Activated T-helper 17 cell treated with anti-CD3 and anti-CD28 coated beads, Interleukin-2, amount 50 U/mL, for 72 hours (primary cell): ENCODE measurements at regions not wholly inside any gene's neighbourhood (a gene's known extent, or its start where the extent isn't known, plus 50 kb on each side); places are given as distances from the start of the nearest gene placed in this dataset.

ENCODE experiments used
- ATAC-seq: fragments of 150-1000 bp; cut with Tn5 transposase; replicated peaks from 2 replicates; pipeline ENCODE4 v1.10.0; 2021; ENCODE audit warnings: mild to moderate bottlenecking, moderate library complexity
- H3K27ac Mint-ChIP-seq: one replicate; pipeline ENCODE4 v1.8.0; 2022; ENCODE audit warnings: mixed read lengths
- H3K27me3 Mint-ChIP-seq: one replicate; pipeline ENCODE4 v1.8.0; 2022; ENCODE audit warnings: mixed read lengths
- H3K36me3 Mint-ChIP-seq: one replicate; pipeline ENCODE4 v1.8.0; 2022; ENCODE audit warnings: low read depth, mild to moderate bottlenecking, mixed read lengths
- H3K4me1 Mint-ChIP-seq: one replicate; pipeline ENCODE4 v1.8.0; 2022; ENCODE audit warnings: mixed read lengths
- H3K4me3 Mint-ChIP-seq: one replicate; pipeline ENCODE4 v1.8.0; 2022; ENCODE audit warnings: mild to moderate bottlenecking, mixed read lengths
- H3K9me3 Mint-ChIP-seq: one replicate; pipeline ENCODE4 v1.8.0; 2022; ENCODE audit warnings: mixed read lengths

DNA sequence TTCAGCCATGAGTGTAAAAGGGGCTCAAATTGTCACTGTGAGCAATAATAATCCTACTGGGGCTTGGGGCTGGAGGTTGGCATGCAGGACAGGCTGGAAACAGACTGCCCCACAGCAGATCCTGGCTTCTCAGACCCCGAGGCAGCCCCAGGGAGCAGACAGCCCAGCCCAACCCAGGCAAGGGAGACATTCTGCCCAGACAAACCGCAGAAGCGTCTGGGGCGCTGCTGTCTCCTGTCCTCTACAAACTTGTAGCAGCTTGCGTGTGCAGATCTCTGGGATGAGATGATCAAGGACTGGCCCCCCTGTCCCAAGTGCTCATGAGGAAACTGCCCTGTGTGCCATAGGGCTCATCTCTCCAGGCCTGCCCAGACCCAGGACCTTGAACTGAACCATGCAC lies 84.6 kb downstream of the MAFB start:
- H3K4me1 Mint-ChIP-seq: no peaks in the 10 kb centered on the region
- no peaks in the 10 kb centered on the region for H3K36me3 Mint-ChIP-seq
- no peak overlapping the region for H3K4me3 Mint-ChIP-seq
- H3K27ac Mint-ChIP-seq: no peak overlapping the region
- H3K9me3 Mint-ChIP-seq: peaks cover 3% of the 10 kb centered on the region
- ATAC-seq: no peak
- peaks cover 28% of the 10 kb centered on the region for H3K27me3 Mint-ChIP-seq

DNA sequence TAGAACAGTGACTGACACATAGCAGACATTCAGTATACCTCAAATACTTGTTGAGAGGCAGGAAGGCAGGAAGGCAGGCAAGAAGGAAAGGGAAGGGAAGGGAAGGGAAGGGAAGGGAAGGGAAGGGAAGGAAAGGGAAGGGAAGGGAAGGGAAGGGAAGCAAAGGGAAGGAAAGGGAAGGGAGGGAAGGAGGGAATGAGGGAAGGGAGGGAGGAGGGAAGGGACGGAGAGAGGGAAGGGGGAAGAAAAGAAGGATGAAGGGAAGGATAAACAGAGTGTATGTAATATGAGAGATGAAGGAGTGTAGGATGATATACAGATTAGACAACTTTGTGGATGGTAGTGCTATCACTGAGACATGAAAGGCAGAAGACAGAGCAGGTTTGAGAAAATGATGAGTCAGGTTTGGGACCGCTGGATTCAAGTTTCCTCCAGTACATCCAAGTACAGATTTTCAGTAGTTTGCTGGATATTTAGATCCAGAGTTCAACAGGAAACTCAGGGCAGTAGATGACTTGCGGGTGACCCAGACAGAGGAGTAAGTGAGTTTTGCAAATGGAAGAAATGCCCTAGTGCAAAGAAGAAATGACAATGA lies 85.9 kb downstream of the MAFB start:
- Mint-ChIP-seq H3K36me3 (no peaks in the 10 kb centered on the region), H3K4me1 (no peaks in the 10 kb centered on the region), H3K9me3 (peaks cover 8% of the 10 kb centered on the region), H3K4me3 (no peak overlapping the region), H3K27ac (no peak overlapping the region), H3K27me3 (peaks cover 22% of the 10 kb centered on the region)
- no peak for ATAC-seq

DNA sequence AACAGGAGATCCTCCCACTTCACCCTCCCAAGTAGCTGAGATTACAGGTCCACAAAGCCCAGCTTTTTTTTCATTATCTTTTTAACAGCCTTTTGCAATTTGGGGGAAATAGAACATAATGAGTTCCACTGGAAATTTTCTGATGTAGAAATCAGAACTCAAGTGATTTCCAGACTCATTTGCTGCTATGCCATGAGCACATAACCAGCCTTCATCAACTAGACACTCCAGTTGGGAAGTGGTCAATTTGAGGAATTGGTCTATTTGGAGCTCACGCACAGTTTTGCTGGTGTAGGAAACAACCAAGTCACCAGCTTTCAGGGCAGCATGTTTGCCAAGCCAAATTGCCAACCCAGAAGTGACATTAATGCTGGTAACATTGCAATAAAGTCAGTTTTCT lies 86.7 kb downstream of the MAFB start:
- no peaks in the 10 kb centered on the region for H3K4me1 Mint-ChIP-seq
- no peaks in the 10 kb centered on the region for H3K36me3 Mint-ChIP-seq
- no peak overlapping the region for H3K4me3 Mint-ChIP-seq
- ATAC-seq: no peak
- peaks cover 8% of the 10 kb centered on the region for H3K9me3 Mint-ChIP-seq
- H3K27ac Mint-ChIP-seq: no peak overlapping the region
- H3K27me3 Mint-ChIP-seq: peaks cover 15% of the 10 kb centered on the region

DNA sequence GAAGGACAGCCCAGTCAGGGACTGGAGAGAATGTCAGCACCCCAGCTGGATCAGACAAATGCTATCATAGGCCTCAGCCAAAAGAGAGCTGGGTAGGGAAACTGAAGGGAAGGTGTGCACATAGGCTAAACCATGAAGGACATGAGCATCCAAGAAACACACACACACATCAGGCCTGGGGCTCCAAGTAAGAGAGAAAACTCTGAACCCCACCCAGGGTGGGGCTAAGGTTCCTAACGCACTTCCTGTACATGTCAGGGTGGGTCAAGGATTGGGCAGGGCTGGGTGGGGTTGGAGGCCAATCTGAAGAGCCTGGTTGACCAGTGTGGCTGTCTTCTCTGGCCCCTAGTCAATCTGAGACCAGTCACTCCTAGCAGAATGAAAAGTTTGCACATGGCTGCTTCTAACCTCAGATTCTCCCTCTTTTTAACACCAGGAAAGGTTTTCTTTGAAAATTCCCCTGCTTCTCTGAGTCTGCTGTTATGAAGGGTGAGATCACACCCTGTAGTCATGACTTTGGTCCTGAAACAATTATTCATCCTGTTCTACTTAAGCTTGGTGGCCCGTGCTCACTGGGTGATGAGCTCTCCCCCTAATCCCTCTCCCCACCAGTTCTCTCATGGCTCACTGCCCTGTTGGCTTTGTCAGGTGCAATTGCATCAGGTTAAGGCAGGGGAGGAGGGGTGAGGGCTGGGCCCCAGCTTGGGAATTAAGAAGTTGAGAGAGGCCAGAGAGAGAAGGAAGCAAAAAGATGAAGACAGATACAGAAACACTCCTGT lies 88.4 kb downstream of the MAFB start:
- no peaks in the 10 kb centered on the region for H3K4me1 Mint-ChIP-seq
- no peak for ATAC-seq
- H3K4me3 Mint-ChIP-seq: no peak overlapping the region
- peaks cover 12% of the 10 kb centered on the region for H3K27me3 Mint-ChIP-seq
- no peaks in the 10 kb centered on the region for H3K36me3 Mint-ChIP-seq
- peaks cover 8% of the 10 kb centered on the region for H3K9me3 Mint-ChIP-seq
- no peak overlapping the region for H3K27ac Mint-ChIP-seq

DNA sequence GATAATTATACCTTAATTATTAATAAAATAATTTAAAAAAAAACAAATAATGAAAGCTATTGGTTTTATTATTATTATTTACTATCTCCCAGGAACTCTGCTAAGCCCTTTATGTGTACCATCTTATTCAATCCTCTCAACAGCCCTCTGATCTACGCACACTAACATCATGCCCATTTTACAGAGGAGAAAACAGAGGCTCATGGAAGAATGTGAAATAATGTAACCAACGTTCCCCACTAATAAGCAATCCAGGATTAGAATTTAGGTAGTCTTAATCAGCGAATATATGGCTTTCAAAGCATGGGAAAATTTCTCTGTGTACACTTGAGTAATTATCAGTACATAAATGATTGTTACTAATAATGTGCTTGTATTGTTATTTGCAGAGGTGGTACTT lies 89.0 kb downstream of the MAFB start:
- Mint-ChIP-seq H3K9me3 (peaks cover 8% of the 10 kb centered on the region), H3K4me1 (no peaks in the 10 kb centered on the region), H3K27me3 (peaks cover 8% of the 10 kb centered on the region), H3K4me3 (no peak overlapping the region), H3K36me3 (no peaks in the 10 kb centered on the region), H3K27ac (no peak overlapping the region)
- no peak for ATAC-seq

DNA sequence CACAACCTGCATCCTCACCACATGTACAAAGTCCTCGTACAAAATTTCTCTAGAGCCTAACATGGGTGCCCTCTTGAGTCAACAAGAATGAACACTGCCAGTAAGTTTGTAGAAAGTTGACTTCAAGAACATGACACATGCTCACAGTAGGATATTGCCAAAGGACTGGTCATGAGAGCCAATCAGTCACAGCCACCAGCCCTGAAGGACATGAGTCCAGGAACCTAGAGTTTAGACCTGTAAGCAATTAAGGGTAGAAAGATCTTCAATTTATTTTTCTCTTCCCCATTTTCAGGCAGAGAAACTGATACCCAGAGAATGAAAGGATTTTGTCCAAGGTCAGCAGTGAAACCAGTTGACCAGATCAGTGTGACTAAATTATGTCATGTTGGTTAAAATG lies 96.1 kb downstream of the MAFB start:
- Mint-ChIP-seq H3K27me3 (peaks cover 29% of the 10 kb centered on the region), H3K4me1 (no peaks in the 10 kb centered on the region), H3K9me3 (no peaks in the 10 kb centered on the region), H3K36me3 (no peaks in the 10 kb centered on the region), H3K4me3 (no peak overlapping the region), H3K27ac (no peak overlapping the region)
- ATAC-seq: no peak

DNA sequence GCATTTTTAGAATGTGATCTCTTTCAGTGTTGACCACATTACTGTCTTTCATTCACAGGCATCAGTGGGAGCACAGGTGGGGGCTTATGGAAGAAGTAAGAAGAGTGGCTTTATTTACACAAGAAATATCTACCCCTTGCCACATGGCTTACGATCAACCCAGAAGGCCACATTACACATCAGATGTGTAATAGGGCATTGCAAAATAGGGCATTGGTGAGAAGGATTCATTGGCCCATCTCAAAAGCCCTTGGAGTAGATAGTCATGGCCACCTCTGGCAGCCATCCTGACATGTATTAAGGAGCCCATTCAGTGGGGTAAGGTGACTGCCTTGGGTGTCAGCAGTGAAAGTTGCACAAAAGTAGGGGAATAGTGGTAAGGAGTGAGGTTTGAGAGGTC lies 97.5 kb downstream of the MAFB start:
- H3K27me3 Mint-ChIP-seq: peaks cover 29% of the 10 kb centered on the region
- H3K36me3 Mint-ChIP-seq: no peaks in the 10 kb centered on the region
- H3K4me3 Mint-ChIP-seq: no peak overlapping the region
- H3K9me3 Mint-ChIP-seq: no peaks in the 10 kb centered on the region
- no peaks in the 10 kb centered on the region for H3K4me1 Mint-ChIP-seq
- ATAC-seq: no peak
- no peak overlapping the region for H3K27ac Mint-ChIP-seq

DNA sequence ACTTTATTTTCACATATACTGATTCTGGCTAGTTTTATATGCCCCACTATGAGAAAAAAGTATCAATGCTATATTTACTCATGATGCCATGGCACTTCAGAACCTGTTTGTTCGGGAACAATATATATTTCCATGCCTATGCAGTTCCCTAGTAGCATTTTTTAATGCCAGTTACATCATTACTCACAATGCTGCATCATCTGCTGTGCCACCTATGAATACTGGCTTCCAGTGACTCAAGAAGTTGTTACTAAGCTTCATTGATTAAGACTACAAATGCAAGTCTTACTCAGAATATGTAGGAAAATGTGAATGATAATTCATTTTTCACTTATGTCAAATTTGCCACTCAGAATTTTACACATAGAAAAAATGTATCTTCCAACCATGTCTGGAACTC lies 97.9 kb downstream of the MAFB start:
- Mint-ChIP-seq H3K36me3 (no peaks in the 10 kb centered on the region), H3K27ac (no peak overlapping the region), H3K27me3 (peaks cover 29% of the 10 kb centered on the region), H3K4me1 (no peaks in the 10 kb centered on the region), H3K4me3 (no peak overlapping the region), H3K9me3 (no peaks in the 10 kb centered on the region)
- no peak for ATAC-seq

DNA sequence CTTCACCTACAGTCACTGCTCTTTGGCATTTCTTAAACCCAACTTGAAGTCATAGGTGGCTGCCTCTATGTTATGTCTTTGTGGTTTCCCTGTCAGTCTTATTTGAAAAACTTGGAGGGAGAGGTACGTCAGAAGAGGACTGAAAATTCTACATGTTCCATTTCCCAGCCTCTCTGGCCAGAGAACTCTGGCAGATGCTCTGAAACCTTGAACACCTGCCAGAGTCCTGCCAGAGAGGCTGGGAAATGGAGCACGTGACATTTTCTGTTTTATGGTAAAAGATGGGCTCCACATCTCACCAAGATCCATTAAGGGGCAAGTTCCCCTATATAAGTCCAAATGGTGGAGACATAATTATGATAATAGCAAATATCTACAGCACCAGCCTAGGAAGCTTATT lies 99.5 kb downstream of the MAFB start:
- Mint-ChIP-seq H3K4me1 (no peaks in the 10 kb centered on the region), H3K27ac (no peak overlapping the region), H3K4me3 (no peak overlapping the region), H3K36me3 (no peaks in the 10 kb centered on the region), H3K9me3 (no peaks in the 10 kb centered on the region), H3K27me3 (peaks cover 29% of the 10 kb centered on the region)
- no peak for ATAC-seq

DNA sequence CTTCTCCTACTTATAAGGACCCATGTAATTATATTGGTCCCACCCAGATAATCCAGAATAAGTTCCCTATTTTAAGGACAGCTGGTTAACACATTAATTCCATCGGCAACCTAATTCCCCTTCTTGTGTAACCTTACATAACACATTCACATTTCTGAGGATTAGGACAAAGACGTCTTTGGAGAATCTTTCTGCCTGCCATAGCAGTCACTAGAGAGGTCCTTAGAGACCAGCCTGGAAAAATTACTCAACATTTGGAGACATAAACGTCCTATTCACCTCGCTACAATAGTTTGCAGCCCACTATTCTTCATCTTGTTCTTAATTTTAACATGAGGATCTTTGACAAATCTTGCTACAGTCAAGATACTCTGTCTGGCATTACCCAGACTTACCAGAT lies 100.1 kb downstream of the MAFB start:
- H3K9me3 Mint-ChIP-seq: no peaks in the 10 kb centered on the region
- ATAC-seq: no peak
- no peak overlapping the region for H3K27ac Mint-ChIP-seq
- no peak overlapping the region for H3K4me3 Mint-ChIP-seq
- H3K4me1 Mint-ChIP-seq: no peaks in the 10 kb centered on the region
- H3K27me3 Mint-ChIP-seq: peaks cover 29% of the 10 kb centered on the region
- H3K36me3 Mint-ChIP-seq: no peaks in the 10 kb centered on the region

DNA sequence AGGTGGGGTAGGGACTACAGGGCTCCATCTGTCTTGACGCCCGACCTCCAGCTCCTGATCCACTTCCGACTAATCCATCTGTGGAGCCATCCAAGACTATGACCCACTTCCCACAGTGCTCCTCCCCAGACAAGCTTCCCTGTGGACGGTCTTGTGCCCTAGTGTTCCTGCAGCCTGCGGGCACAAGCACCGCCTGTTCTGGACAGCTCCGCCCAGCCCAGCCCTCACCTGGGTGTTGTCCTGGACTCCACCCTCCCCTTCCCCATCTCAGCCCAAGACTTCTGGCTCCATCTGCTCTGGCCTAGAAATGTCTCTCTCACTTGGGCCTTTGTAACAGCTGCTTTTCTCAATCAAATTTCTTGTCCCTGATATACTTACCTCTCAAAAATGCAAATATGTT lies 102.0 kb downstream of the MAFB start:
- no peak for ATAC-seq
- Mint-ChIP-seq H3K4me3 (no peak overlapping the region), H3K27ac (no peak overlapping the region), H3K9me3 (no peaks in the 10 kb centered on the region), H3K4me1 (no peaks in the 10 kb centered on the region), H3K36me3 (no peaks in the 10 kb centered on the region), H3K27me3 (peaks cover 20% of the 10 kb centered on the region)

DNA sequence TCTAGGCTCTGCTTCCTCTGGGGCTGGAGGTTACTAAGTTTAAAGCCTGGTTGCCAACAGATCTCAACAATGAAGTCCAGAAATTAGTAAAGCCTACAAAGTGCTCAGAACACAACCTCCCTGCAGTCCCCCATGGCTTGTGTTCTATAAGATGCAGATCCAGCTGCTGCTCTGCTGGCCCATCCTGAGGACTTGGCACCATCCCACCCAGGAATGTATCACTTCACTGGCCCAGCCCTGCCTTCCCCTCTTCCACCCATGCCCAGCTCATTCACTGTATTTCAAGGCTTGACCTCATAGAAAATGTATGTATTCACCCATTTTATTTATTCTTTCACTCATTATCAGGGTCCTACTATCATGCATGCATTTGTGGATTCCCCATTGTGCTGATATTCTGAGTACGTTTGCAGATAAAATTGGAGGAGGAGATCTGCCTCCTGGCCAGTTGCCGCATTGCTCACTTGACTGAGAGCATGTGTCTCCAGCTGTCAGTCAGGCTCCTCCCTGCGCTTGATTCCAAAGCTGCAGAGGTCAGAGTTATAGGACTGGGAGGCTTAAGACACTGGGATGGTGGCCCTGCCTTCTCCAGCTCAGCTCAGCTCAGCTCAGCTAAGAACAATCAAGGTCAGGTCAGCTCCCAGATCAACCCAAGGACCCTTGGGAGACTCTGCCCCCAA lies 104.8 kb downstream of the MAFB start:
- Mint-ChIP-seq H3K27ac (no peak overlapping the region), H3K36me3 (no peaks in the 10 kb centered on the region), H3K9me3 (no peaks in the 10 kb centered on the region)

DNA sequence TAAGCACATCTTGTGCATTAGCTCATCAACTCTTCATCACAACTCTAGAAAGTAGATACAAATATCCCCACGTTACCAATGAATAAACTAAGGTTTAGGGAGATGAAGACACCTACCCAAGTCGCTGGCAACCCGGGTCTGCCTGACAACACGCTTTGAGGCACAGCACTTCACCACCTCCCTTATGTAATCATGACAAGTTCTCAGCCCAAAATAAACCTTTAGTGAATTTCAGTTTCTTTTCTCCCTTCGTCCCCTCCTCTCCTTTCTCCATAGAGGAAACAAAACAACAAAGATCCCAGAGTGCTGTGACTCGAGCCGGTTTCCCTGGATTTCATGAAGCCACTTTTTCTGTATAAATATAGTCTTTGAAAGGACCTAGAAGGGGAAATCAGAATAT lies 105.4 kb downstream of the MAFB start:
- H3K27ac Mint-ChIP-seq: no peak overlapping the region
- peaks cover 12% of the 10 kb centered on the region for H3K27me3 Mint-ChIP-seq
- H3K9me3 Mint-ChIP-seq: no peaks in the 10 kb centered on the region
- H3K4me3 Mint-ChIP-seq: no peak overlapping the region
- no peaks in the 10 kb centered on the region for H3K4me1 Mint-ChIP-seq
- ATAC-seq: no peak
- H3K36me3 Mint-ChIP-seq: no peaks in the 10 kb centered on the region

More for the DNA sequence above, 104.8 kb downstream of the MAFB start:
- no peak overlapping the region for H3K4me3 Mint-ChIP-seq
- peaks cover 19% of the 10 kb centered on the region for H3K27me3 Mint-ChIP-seq
- ATAC-seq: no peak
- H3K4me1 Mint-ChIP-seq: no peaks in the 10 kb centered on the region

DNA sequence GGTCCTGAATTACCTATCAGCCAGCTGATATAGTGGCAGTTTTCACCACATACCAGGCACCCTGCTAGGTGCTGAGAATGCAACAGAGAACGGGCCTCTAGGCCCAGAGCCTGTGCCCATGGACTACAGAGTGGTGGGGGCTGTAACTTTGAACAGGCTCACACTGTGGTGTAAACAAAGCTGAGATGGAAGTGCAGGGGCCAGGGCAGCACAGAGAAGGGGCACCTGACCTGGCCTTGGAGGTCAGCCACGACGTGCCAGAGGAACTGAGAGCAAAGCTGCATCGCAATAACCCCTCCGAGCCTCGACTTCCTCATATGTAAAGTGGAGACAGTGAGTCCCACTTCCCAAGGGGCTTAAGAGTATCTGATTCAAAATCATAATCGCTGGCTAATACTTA lies 105.8 kb downstream of the MAFB start:
- Mint-ChIP-seq H3K9me3 (no peaks in the 10 kb centered on the region), H3K27me3 (peaks cover 11% of the 10 kb centered on the region), H3K27ac (no peak overlapping the region)

DNA sequence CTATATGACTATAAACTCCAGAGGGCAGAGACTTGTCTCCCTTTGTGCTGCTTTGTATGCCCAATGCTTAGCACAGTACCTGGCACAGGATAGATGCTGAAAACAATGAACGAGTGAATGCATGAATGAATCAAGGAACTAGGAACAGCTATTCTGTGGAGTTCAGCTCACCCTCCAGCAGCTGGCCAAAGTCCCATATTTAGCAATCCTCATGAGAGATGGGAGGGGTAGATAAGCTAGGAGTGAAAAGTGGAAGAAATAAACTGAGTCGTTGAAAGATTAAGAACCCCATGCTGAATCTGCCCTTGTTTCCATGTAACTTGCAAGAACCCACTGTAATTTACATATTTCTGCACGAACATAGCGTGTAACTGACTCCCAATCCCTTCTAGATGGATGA lies 106.5 kb downstream of the MAFB start:
- Mint-ChIP-seq H3K27me3 (peaks cover 11% of the 10 kb centered on the region), H3K36me3 (no peaks in the 10 kb centered on the region), H3K4me1 (no peaks in the 10 kb centered on the region), H3K4me3 (no peak overlapping the region), H3K9me3 (no peaks in the 10 kb centered on the region), H3K27ac (no peak overlapping the region)
- ATAC-seq: no peak

More for the DNA sequence above, 105.8 kb downstream of the MAFB start:
- H3K36me3 Mint-ChIP-seq: no peaks in the 10 kb centered on the region
- no peaks in the 10 kb centered on the region for H3K4me1 Mint-ChIP-seq
- H3K4me3 Mint-ChIP-seq: no peak overlapping the region
- ATAC-seq: no peak
